Stimulated activated CD4-positive, alpha-beta T cell treated with anti-CD3 and anti-CD28 coated beads, Interleukin-4, amount 100 ng/mL, for 24 hours (primary cell): ENCODE measurements at regions not wholly inside any gene's neighbourhood (a gene's known extent, or its start where the extent isn't known, plus 50 kb on each side); places are given as distances from the start of the nearest gene placed in this dataset.

ENCODE experiments used
- DNase-seq: peaks from one replicate; pipeline ENCODE4 v3.0.0-alpha.2; 2020

DNA sequence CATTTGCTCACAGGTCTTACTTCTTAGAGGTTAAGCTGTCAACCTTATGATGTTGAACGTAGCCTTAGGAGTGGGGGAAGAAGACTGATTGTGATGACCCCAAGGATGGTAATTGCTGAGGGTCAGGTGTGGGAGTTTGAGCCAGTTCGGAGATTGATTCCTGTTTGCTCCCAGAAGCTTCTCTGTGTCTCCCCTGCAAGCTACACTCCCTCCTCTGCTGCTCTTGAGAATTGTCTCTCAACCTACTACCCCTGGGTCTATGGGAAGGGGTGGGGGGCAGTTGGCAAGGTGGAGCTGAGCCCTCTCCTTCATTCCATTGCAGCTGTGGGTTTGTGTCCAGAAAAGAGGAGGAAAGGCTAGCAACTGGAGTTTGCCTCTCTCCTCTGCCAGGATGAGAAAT, 113.8 kb downstream of the PLEKHG1 start:
- no peak for DNase-seq

DNA sequence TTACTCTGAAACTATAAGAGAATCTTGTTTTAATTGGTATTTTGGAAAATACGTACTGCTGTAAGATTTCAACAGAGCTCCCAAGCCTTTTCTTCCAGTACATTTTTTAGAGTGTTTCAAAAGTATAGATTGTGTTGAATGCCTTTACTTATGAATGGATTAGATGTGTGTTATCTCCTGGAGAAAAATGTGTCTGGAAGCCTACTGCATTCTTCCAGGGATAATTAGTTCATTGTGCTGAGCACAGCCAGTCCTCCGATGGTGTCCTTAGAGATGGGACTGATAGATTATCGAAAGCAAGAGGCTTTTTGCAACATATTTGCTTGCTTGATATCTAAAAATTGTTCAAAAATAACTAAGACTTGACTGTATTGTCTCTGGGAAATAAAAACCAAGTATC, 114.2 kb downstream of the PLEKHG1 start:
- DNase-seq = no peak

- no peak for DNase-seq
These were observed 115.4 kb downstream of the PLEKHG1 start for GRCh38 chr6:150715133-150715532.

GRCh38 chr6:150717419-150717818, 117.7 kb downstream of the PLEKHG1 start:
- no peak for DNase-seq

DNA sequence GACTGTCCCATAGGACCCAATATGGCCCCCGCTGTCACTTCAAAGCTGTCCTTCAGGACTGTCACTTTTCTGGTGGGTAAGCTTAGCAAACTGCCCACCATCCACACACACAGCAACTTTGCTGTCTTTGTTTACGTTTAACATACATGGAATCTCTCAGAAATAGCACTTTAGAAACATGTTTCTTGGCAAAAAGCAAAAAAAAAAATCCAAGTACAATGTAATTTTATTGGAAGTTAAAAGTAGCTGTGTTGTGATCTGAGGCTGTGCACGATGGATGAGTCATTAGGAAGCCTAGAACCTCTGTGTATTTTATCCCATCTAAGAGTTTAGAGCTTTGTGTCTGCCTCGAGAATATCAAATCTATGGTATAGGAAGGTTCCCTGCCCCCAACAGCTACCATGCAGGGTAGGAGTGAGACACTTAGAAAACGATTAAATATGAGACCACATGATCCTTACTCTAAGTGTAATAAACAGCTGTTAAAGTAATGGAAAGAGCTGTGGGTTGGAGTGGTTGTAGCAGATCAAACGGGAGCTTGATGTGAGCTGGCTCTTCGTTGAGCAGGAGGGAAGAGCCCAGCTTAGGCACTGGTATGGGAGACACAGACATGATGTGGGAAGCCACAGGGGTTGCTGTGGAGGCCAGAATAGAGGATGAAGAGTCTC, 119.5 kb downstream of the PLEKHG1 start:
- DNase-seq = no peak

DNA sequence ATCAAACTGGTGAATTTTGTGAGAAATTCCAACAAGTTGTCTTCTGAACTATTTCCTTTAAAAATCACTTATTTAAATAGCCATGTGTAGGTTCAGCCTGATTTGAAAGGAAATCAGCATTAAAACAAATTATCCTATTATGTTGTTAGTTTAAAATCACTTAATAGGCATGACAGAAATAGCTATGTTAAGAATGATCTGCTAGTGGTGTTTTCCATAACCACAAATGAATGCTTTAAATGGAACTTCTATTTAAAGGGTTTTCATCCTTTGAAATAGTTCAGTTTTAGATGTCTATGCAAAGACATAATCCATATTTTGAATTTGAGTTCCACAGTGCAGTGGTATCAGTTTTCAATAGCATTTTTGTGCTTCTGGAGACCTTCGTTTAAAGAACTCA, 120.1 kb downstream of the PLEKHG1 start:
- no peak for DNase-seq

- no peak for DNase-seq
These were observed 121.1 kb downstream of the PLEKHG1 start for GRCh38 chr6:150720774-150721233.

GRCh38 chr6:150721418-150722266, 122.0 kb downstream of the PLEKHG1 start:
- DNase-seq = no peak

- DNase-seq = no peak
These were observed 123.1 kb downstream of the PLEKHG1 start for GRCh38 chr6:150722614-150723344.

DNA sequence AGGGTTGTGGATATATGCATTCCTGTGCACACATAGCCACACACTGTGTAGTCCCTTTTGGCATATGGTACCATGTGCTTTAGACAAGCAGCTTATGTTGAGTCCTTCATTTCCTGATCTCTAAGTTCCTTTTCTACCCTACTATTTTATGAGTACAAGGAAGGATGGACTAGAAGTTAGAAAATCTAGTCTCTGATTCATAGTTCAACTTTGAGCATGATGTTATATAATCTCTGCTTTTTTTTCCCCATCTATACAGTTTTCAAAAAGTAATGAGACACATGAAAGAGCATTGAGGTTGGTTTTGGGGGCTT, 123.6 kb downstream of the PLEKHG1 start:
- DNase-seq = no peak

GRCh38 chr6:150723857-150724256, 124.2 kb downstream of the PLEKHG1 start:
- no peak for DNase-seq

- no peak for DNase-seq
These were observed 126.1 kb downstream of the PLEKHG1 start for GRCh38 chr6:150725795-150726194.

GRCh38 chr6:150729188-150729748, 129.6 kb downstream of the PLEKHG1 start:
- DNase-seq = no peak

DNA sequence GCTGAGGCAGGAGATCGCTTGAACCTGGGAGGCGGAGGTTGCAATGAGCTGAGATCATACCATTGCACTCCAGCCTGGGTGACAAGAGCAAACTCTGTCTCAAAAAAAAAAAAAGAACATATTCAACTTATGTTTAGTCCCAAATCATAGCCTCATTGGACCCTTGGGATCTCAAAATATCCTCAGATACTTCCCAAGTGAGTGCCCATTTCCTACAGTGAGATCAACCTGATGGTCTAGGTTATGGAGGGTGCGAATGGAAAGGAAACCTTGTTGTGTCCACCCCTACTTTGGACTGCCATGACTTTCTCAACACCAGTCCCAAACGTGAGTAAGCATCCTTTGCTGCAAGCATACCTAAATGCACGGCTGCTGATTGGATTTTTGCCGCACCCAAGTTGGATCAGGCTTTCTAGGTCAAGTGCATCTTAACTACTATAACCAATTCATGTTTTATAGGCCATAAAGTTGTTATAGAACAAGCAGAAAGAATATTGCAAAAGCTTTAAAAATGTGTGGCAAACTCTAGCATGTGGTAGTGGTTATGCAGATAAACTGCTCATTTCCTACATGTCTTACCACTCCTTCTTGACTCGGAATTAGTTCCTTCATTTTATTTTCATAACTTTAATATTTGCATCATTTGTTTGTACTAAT, 131.2 kb downstream of the PLEKHG1 start:
- DNase-seq = no peak

- DNase-seq = no peak
These were observed 132.6 kb upstream of the MTHFD1L start for GRCh38 chr6:150732765-150733539.

DNA sequence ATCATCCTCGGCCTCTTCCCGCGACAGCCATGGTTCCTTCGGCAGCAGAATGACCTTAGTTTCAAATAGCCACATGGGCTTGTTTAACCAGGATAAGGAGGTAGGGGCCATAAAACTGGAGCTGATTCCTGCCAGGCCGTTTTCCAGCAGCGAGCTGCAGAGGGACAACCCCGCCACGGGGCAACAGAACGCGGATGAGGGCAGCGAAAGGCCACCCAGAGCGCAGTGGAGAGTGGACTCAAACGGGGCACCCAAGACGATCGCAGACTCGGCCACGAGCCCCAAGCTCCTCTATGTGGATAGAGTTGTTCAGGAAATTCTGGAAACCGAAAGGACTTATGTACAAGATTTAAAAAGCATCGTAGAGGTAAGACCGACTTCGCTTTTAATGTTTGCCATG, 131.8 kb upstream of the MTHFD1L start:
- no peak for DNase-seq

DNA sequence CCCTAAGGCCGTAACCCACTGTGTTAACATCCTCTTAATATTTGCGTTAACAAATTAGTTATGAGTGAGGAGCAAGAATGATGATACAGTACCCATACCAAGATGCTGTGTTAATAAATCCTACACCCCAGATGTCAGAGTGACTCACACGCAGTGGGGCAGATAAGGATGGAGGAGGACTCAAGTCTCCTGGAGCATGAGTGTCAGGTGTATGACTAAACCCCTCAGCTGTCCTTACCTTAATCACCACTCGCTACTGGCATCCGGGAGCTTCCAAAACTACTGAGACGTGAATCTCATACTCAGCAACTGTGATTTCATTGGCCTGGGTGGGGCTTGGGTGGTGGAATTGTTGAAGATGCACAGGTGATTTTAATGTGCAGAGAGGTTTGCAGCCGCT, 131.3 kb upstream of the MTHFD1L start:
- no peak for DNase-seq

- DNase-seq = no peak
These were observed 130.1 kb upstream of the MTHFD1L start for GRCh38 chr6:150735341-150735851.

DNA sequence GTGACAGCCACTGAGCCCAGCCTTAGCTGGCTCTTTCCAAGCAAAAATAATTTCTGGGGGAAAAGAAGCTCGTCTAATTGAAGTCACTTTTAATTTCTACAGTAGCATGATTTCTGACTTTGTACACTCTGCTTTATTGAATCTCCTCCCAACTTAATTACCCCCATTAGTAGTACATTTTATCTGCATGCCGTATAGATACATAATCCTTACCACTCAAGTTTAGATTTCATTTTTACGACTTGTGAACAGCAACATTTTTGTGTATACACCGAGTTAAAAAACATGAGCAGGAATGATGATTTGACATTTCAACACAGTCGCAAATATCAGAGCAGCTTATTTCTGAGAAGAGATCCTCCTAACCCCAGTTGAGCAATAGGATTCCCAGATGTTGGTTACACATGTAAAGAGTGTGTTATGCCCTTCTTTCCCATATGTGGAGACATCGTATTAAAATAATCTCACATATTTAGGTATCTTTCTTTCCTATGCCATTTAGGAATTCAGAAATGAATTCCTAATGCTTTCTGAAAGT, 127.3 kb upstream of the MTHFD1L start:
- no peak for DNase-seq

DNA sequence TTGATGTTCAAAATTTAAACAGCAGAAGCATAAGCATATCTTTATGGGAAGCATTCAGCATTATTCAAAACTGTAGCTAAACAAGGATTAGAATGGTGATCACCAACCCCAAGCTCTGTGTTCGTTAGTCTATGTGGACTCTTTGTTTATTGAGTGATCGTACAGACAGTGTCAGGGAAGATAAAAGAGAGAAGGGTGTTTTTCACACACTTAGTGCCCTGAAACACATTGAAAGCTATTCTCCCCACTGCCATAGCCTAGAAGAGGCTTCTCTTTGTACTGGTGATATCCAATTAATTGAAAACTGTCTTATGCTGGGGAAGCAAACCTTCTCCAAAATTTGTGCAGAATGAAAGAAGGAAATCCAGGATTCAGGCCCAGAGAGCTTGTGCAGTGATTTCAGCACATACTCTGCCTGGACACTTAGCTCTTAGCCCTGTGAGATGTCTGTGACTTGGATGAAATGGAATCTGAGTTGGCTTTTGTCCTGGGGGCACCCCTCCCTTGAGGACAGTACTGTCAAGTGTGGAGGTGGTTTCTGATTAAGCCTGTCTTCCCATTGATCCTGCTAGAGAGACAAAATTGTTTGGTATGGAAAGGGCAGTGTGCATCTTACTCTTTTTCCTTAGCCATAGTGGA, 125.7 kb upstream of the MTHFD1L start:
- DNase-seq = no peak

GRCh38 chr6:150740453-150740852, 125.0 kb upstream of the MTHFD1L start:
- no peak for DNase-seq
